SU-DHL-6 (cell line): ENCODE measurements at regions not wholly inside any gene's neighbourhood (a gene's known extent, or its start where the extent isn't known, plus 50 kb on each side); places are given as distances from the start of the nearest gene placed in this dataset.

ENCODE experiments used
- CTCF ChIP-seq: fragments of 200-600 bp; sonication (generic); IDR thresholded peaks from one replicate; pipeline ENCODE4 v1.5.1; 2017; ENCODE audit warnings: antibody characterized with exemption, mild to moderate bottlenecking, low read length, moderate library complexity; ENCODE audit not compliant: insufficient read depth, poor library complexity, severe bottlenecking
- EZH2phosphoT487 ChIP-seq: fragments of 200-600 bp; sonication (generic), shearing (Covaris generic); conservative IDR thresholded peaks from 2 replicates; pipeline ENCODE4 v1.6.1; 2018; ENCODE audit warnings: mild to moderate bottlenecking, antibody characterized with exemption, low read length, moderate library complexity, mixed read lengths

- TF ChIP-seq CTCF (no peak), EZH2phosphoT487 (no peak)
Observed at GRCh38 chr3:67943546-67943945, 289.1 kb upstream of the SUCLG2 start.
